ENCODE measurements at regions not wholly inside any gene's neighbourhood (a gene's known extent, or its start where the extent isn't known, plus 50 kb on each side); places are given as distances from the start of the nearest gene placed in this dataset.

GRCh38 chr7:91812388-91812787 is 68.1 kb downstream of the MTERF1 start:
- TF ChIP-seq RAD21 (IDR thresholded peaks at IDR 0.05; ENCODE audit: low read depth) (no peak), REST (IDR thresholded peaks at IDR 0.05; ENCODE audit: low read depth) (no peak), NFIC (IDR thresholded peaks at IDR 0.05) (no peak), TAF1 (IDR thresholded peaks at IDR 0.05; ENCODE audit: low read depth) (no peak), TCF12 (IDR thresholded peaks at IDR 0.05; ENCODE audit: low read depth) (no peak), USF1 (IDR thresholded peaks at IDR 0.05) (no peak), EGR1 (IDR thresholded peaks at IDR 0.05) (no peak), EP300 (IDR thresholded peaks at IDR 0.05; ENCODE audit: borderline replicate concordance) (no peak), CEBPB (IDR thresholded peaks at IDR 0.05) (no peak), YY1 (IDR thresholded peaks at IDR 0.05; ENCODE audit: low read depth) (no peak), FOXM1 (IDR thresholded peaks at IDR 0.05; ENCODE audit: borderline replicate concordance, low read depth) (no peak), MAX (IDR thresholded peaks at IDR 0.05) (no peak)

GRCh38 chr7:91814189-91814588 is 66.3 kb downstream of the MTERF1 start:
- no peak for TF ChIP-seq TAF1 (IDR thresholded peaks at IDR 0.05; ENCODE audit: low read depth)
- TF ChIP-seq MAX (IDR thresholded peaks at IDR 0.05): no peak
- TF ChIP-seq REST (IDR thresholded peaks at IDR 0.05; ENCODE audit: low read depth): no peak
- TF ChIP-seq EGR1 (IDR thresholded peaks at IDR 0.05): no peak
- TF ChIP-seq FOXM1 (IDR thresholded peaks at IDR 0.05; ENCODE audit: borderline replicate concordance, low read depth): no peak
- TF ChIP-seq YY1 (IDR thresholded peaks at IDR 0.05; ENCODE audit: low read depth): no peak
- no peak for TF ChIP-seq RAD21 (IDR thresholded peaks at IDR 0.05; ENCODE audit: low read depth)
- no peak for TF ChIP-seq TEAD4 (IDR thresholded peaks at IDR 0.05)
- TF ChIP-seq EP300 (IDR thresholded peaks at IDR 0.05; ENCODE audit: borderline replicate concordance): no peak

Data from Ishikawa (cell line).